ENCODE measurements at regions not wholly inside any gene's neighbourhood (a gene's known extent, or its start where the extent isn't known, plus 50 kb on each side); places are given as distances from the start of the nearest gene placed in this dataset.
"Not testable (repeated sequence)": the region's sequence is repeated elsewhere in the genome, so short reads cannot be mapped to it uniquely, and the experiment has no call there.

DNA sequence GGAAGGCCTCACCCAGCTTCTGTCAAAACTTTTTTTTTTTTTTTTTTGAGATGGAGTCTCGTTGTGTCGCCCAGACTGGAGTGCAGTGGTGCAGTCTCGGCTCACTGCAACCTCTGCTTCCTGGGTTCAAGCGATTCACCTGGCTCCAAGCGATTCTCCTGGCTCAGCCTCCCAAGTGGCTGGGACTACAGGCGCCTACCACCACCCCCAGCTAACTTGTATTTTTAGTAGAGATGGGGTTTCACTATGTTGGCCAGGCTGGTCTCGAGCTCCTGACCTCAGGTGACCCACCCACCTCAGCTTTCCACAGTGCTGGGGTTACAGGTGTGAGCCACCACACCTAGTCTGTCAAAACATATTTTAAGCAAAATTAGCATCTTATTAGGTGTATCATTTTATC lies 71.7 kb upstream of the WNT7B start:
- H3K4me1 ChIP-seq (ENCODE audit: insufficient read depth); DNase-seq (ENCODE audit: low spot score); H3K4me3 ChIP-seq; H3K36me3 Mint-ChIP-seq (ENCODE audit: low read depth); H3K36me3 ChIP-seq (ENCODE audit: insufficient read depth); ATAC-seq; H3K79me2 ChIP-seq (replicated peaks; ENCODE audit: insufficient read depth); H3K4me3 Mint-ChIP-seq; H3K4me1 Mint-ChIP-seq; H3K27ac ChIP-seq (ENCODE audit: low read depth); H3F3A ChIP-seq (replicated peaks; ENCODE audit: low read depth); H3K27ac Mint-ChIP-seq; H4K20me1 ChIP-seq (replicated peaks; ENCODE audit: insufficient read depth); H3K9me2 ChIP-seq (ENCODE audit: insufficient read depth); H3K9me3 Mint-ChIP-seq; H3K4me2 ChIP-seq; H2AFZ ChIP-seq: not testable (repeated sequence)
- peaks cover 27% of the 10 kb centered on the region for H3K27me3 ChIP-seq (ENCODE audit: insufficient read depth)
- peaks cover 29% of the 10 kb centered on the region for H3K27me3 Mint-ChIP-seq (ENCODE audit: insufficient read depth, low read depth, poor library complexity)

DNA sequence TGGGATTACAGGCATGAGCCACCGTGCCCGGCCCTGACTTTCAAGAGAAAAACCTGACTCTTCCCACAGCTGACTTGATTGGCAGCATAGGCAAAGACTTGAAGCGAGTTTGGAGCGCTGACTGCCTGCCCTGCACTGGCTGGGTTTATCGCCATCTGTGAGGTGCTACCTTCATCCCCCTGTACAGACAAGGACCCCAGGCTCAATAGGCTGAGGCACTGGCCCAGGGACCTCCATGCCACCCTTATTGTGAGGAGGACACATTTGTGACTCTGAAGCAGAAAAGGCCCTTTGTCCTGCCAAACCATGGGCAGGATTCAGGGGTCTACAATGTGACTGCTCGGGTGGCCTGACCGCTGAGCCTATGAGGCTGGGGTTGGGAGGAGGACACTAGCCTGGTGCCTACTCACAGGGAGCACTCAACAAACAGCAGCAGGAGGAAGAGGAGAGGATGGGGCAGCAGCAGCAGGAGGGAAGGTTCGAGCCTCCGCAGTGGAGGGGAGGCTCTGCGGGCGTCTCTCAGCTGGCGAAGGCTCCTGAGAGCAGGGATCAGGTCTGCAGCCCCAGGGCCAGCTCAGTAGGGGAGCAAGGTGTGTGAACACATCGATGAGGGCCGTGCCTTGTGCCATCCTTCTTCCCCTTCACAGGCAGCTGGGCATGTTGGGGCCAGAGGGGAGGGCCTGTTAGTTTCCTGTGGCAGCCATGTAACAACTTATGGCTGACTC lies 72.9 kb upstream of the WNT7B start:
- TF ChIP-seq, protein P1, sequence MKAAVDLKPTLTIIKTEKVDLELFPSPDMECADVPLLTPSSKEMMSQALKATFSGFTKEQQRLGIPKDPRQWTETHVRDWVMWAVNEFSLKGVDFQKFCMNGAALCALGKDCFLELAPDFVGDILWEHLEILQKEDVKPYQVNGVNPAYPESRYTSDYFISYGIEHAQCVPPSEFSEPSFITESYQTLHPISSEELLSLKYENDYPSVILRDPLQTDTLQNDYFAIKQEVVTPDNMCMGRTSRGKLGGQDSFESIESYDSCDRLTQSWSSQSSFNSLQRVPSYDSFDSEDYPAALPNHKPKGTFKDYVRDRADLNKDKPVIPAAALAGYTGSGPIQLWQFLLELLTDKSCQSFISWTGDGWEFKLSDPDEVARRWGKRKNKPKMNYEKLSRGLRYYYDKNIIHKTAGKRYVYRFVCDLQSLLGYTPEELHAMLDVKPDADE (IDR thresholded peaks at IDR 0.05): no peak
- TF ChIP-seq, protein P2, sequence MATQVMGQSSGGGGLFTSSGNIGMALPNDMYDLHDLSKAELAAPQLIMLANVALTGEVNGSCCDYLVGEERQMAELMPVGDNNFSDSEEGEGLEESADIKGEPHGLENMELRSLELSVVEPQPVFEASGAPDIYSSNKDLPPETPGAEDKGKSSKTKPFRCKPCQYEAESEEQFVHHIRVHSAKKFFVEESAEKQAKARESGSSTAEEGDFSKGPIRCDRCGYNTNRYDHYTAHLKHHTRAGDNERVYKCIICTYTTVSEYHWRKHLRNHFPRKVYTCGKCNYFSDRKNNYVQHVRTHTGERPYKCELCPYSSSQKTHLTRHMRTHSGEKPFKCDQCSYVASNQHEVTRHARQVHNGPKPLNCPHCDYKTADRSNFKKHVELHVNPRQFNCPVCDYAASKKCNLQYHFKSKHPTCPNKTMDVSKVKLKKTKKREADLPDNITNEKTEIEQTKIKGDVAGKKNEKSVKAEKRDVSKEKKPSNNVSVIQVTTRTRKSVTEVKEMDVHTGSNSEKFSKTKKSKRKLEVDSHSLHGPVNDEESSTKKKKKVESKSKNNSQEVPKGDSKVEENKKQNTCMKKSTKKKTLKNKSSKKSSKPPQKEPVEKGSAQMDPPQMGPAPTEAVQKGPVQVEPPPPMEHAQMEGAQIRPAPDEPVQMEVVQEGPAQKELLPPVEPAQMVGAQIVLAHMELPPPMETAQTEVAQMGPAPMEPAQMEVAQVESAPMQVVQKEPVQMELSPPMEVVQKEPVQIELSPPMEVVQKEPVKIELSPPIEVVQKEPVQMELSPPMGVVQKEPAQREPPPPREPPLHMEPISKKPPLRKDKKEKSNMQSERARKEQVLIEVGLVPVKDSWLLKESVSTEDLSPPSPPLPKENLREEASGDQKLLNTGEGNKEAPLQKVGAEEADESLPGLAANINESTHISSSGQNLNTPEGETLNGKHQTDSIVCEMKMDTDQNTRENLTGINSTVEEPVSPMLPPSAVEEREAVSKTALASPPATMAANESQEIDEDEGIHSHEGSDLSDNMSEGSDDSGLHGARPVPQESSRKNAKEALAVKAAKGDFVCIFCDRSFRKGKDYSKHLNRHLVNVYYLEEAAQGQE (IDR thresholded peaks at IDR 0.05; ENCODE audit: unreplicated experiment): no peak
- TF ChIP-seq, protein P3, sequence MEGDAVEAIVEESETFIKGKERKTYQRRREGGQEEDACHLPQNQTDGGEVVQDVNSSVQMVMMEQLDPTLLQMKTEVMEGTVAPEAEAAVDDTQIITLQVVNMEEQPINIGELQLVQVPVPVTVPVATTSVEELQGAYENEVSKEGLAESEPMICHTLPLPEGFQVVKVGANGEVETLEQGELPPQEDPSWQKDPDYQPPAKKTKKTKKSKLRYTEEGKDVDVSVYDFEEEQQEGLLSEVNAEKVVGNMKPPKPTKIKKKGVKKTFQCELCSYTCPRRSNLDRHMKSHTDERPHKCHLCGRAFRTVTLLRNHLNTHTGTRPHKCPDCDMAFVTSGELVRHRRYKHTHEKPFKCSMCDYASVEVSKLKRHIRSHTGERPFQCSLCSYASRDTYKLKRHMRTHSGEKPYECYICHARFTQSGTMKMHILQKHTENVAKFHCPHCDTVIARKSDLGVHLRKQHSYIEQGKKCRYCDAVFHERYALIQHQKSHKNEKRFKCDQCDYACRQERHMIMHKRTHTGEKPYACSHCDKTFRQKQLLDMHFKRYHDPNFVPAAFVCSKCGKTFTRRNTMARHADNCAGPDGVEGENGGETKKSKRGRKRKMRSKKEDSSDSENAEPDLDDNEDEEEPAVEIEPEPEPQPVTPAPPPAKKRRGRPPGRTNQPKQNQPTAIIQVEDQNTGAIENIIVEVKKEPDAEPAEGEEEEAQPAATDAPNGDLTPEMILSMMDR (conservative IDR thresholded peaks at IDR 0.05; ENCODE audit: low read depth in 2 of 2): no peak
- TF ChIP-seq POLR2AphosphoS5 (IDR thresholded peaks at IDR 0.05; ENCODE audit: low read depth) (no peak), CREB1 (CRISPR knock-in tag; IDR thresholded peaks at IDR 0.05; ENCODE audit: low read depth) (no peak), EZH2 (IDR thresholded peaks at IDR 0.05; ENCODE audit: low read depth, unreplicated experiment) (no peak), JUNB (IDR thresholded peaks at IDR 0.05; ENCODE audit: unreplicated experiment) (no peak), STAT1 (IDR thresholded peaks at IDR 0.05; ENCODE audit: unreplicated experiment) (no peak), EZH2phosphoT487 (IDR thresholded peaks at IDR 0.05; ENCODE audit: unreplicated experiment) (no peak), ZNF331 (CRISPR knock-in tag; IDR thresholded peaks at IDR 0.05; ENCODE audit: low read depth) (no peak), NANOG (IDR thresholded peaks at IDR 0.05; ENCODE audit: borderline replicate concordance) (no peak), ZNF114 (CRISPR knock-in tag; IDR thresholded peaks at IDR 0.05) (no peak)
- H3K4me1 Mint-ChIP-seq: peaks cover 6% of the 10 kb centered on the region
- no peaks in the 10 kb centered on the region for H3K79me2 ChIP-seq (replicated peaks; ENCODE audit: insufficient read depth)
- peaks cover 25% of the 10 kb centered on the region for H3K27me3 Mint-ChIP-seq (ENCODE audit: insufficient read depth, low read depth, poor library complexity)
- H3K4me3 Mint-ChIP-seq: no peak overlapping the region
- H4K20me1 ChIP-seq (replicated peaks; ENCODE audit: insufficient read depth): no peaks in the 10 kb centered on the region
- no peaks in the 10 kb centered on the region for H3K36me3 Mint-ChIP-seq (ENCODE audit: low read depth)
- H3K4me3 ChIP-seq: no peak overlapping the region
- no peaks in the 10 kb centered on the region; the same call in 1 of the 2 replicates for H3K4me1 ChIP-seq (ENCODE audit: insufficient read depth)
- H3K27ac Mint-ChIP-seq: no peak overlapping the region
- no peak overlapping the region for H3K4me2 ChIP-seq
- H3K27me3 ChIP-seq (ENCODE audit: insufficient read depth): peaks cover 19% of the 10 kb centered on the region
- H3K27ac ChIP-seq (ENCODE audit: low read depth): no peak overlapping the region
- H3K36me3 ChIP-seq (ENCODE audit: insufficient read depth): no peaks in the 10 kb centered on the region
- ATAC-seq: no peak
- H3F3A ChIP-seq (replicated peaks; ENCODE audit: low read depth): 0 out of 2 replicates have a peak, but pooled peaks cover 3% of the 10 kb centered on the region
- DNase-seq (ENCODE audit: low spot score): no peak
- no peaks in the 10 kb centered on the region for H3K9me2 ChIP-seq (ENCODE audit: insufficient read depth)
- no peaks in the 10 kb centered on the region; the same call in 2 of the 3 replicates for H3K9me3 Mint-ChIP-seq
- no peak overlapping the region for H2AFZ ChIP-seq

Measured in GM23338 (cell line).